Ovary (tissue), 3 donors: ENCODE measurements at regions not wholly inside any gene's neighbourhood (a gene's known extent, or its start where the extent isn't known, plus 50 kb on each side); places are given as distances from the start of the nearest gene placed in this dataset.

ENCODE experiments used
- CTCF ChIP-seq, 3 donors: fragments of 450-650 bp in 2 of 3; fragments of 200-600 bp in 1 of 3; IDR thresholded peaks; one replicate each; pipeline versions ENCODE4 v1.5.1 to v1.8.0; 2016 to 2022; ENCODE audit warnings: antibody characterized with exemption in 3 of 3, mild to moderate bottlenecking in 1 of 3
- EP300 ChIP-seq: sonication (generic); formaldehyde crosslinking; IDR thresholded peaks from one replicate; pipeline ENCODE4 v1.6.1; 2017; ENCODE audit warnings: antibody characterized with exemption
- POLR2A ChIP-seq: fragments of 450-650 bp; IDR thresholded peaks from one replicate; pipeline ENCODE4 v1.6.1; 2017; ENCODE audit warnings: antibody characterized with exemption, mild to moderate bottlenecking, moderate library complexity
- donor health status: DM: no; HTN: no; CAD: no.

GRCh38 chr7:92914645-92915044 lies 78.3 kb upstream of the CDK6 start:
- no peak for TF ChIP-seq CTCF (IDR thresholded peaks at IDR 0.05)
- TF ChIP-seq POLR2A, result no peak
- no peak for TF ChIP-seq EP300
